HPDE6-E6E7 (cell line): ENCODE measurements at regions not wholly inside any gene's neighbourhood (a gene's known extent, or its start where the extent isn't known, plus 50 kb on each side); places are given as distances from the start of the nearest gene placed in this dataset.

ENCODE experiments used
- DNase-seq: peaks from one replicate; pipeline ENCODE4 v3.0.0; 2011; ENCODE audit warnings: missing footprints; ENCODE audit errors: extremely low spot score

DNA sequence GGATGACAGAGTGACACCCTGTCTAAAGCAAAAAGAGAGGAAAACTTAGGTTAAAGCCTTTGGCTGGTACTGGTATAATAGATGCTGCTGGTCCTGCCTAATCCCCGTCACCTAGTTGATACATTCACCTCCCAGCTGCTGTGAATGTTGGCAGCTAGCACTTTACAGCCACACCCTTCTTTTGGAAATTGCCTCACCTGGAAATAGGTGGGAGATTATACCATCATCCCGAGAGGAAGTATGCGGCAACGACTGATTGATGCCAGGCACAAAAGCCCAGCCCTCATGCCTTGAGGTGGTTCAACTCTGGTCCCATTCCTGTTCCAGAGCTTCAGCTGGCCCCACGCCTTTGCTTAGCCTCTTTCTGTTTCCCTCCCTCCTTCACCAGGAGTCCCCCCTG lies 53.2 kb upstream of the SIAH1 start:
- DNase-seq: no peak

GRCh38 chr16:48435906-48436305 lies 50.7 kb upstream of the SIAH1 start:
- no peak for DNase-seq

DNA sequence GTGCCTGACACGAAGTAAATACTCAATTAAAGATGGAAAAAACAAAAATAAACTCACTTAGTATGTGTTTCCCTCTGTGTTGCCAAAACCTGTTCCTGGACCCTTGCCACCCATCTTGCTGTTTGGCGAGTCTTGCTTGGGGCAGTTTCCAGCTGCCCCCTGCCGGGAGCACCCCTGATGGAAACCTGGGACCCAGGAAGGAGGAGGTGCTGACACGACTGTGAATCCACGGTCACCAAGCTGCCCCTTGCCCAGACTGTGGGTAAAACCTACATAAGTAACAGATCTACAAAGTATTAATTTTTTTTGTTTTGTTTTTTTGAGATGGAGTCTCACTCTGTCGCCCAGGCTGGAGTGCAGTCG lies 50.1 kb upstream of the SIAH1 start:
- DNase-seq: no peak
